DOHH2 (cell line): ENCODE measurements at regions not wholly inside any gene's neighbourhood (a gene's known extent, or its start where the extent isn't known, plus 50 kb on each side); places are given as distances from the start of the nearest gene placed in this dataset.

Experiments used
- CTCF ChIP-seq: fragments of 200-600 bp; sonication (generic); IDR thresholded peaks from one replicate; pipeline ENCODE4 v1.5.1; 2014; ENCODE audit warnings: antibody characterized with exemption, mild to moderate bottlenecking, low read depth, low read length; ENCODE audit not compliant: poor library complexity, severe bottlenecking
- EZH2phosphoT487 ChIP-seq: fragments of 200-600 bp; sonication (generic); IDR thresholded peaks from 2 replicates; pipeline ENCODE4 v1.6.1; 2017; ENCODE audit warnings: borderline replicate concordance, mild to moderate bottlenecking, antibody characterized with exemption, low read length, moderate library complexity, mixed read lengths

- peak; percentile 9 for TF ChIP-seq CTCF
- no peak for TF ChIP-seq EZH2phosphoT487
These were observed 159.8 kb upstream of the PIEZO2 start for GRCh38 chr18:11309172-11309571.
